Ishikawa (cell line): ENCODE measurements at regions not wholly inside any gene's neighbourhood (a gene's known extent, or its start where the extent isn't known, plus 50 kb on each side); places are given as distances from the start of the nearest gene placed in this dataset.

Source experiments
- CEBPB ChIP-seq: IDR thresholded peaks from 2 replicates; pipeline ENCODE4 v1.6.1; 2012
- EGR1 ChIP-seq: IDR thresholded peaks from 2 replicates; pipeline ENCODE4 v1.6.1; 2012
- MAX ChIP-seq: IDR thresholded peaks from 2 replicates; pipeline ENCODE4 v1.6.1; 2012
- TAF1 ChIP-seq: IDR thresholded peaks from 2 replicates; pipeline ENCODE4 v1.6.1; 2012; ENCODE audit warnings: low read depth, mild to moderate bottlenecking
- TF ChIP-seq, protein P1 (sequence below): IDR thresholded peaks from 2 replicates; pipeline ENCODE4 v1.6.1; 2012; ENCODE audit warnings: low read depth, mild to moderate bottlenecking

DNA sequence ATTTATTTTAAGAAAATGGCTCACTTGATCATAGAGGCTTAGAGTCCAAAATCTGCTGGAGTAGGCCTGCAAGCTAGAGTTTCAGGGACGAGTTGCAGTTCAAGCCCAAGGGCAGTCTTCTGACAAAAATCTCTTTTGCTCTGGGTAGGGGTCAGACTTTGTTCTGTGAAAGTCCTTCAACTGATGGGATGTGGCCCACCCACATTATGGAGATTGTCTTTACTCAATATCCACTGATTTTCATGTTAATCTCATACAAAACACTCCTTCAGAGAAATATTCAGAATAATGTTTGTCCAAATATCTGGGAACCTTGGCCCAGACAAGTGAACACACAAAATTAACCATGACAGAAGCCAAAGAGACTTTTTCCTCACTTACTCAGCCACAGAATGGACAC, 98.6 kb upstream of the RSPO3 start:
- TF ChIP-seq MAX (no peak), CEBPB (no peak), EGR1 (no peak), TAF1 (no peak)
- TF ChIP-seq, protein P1, sequence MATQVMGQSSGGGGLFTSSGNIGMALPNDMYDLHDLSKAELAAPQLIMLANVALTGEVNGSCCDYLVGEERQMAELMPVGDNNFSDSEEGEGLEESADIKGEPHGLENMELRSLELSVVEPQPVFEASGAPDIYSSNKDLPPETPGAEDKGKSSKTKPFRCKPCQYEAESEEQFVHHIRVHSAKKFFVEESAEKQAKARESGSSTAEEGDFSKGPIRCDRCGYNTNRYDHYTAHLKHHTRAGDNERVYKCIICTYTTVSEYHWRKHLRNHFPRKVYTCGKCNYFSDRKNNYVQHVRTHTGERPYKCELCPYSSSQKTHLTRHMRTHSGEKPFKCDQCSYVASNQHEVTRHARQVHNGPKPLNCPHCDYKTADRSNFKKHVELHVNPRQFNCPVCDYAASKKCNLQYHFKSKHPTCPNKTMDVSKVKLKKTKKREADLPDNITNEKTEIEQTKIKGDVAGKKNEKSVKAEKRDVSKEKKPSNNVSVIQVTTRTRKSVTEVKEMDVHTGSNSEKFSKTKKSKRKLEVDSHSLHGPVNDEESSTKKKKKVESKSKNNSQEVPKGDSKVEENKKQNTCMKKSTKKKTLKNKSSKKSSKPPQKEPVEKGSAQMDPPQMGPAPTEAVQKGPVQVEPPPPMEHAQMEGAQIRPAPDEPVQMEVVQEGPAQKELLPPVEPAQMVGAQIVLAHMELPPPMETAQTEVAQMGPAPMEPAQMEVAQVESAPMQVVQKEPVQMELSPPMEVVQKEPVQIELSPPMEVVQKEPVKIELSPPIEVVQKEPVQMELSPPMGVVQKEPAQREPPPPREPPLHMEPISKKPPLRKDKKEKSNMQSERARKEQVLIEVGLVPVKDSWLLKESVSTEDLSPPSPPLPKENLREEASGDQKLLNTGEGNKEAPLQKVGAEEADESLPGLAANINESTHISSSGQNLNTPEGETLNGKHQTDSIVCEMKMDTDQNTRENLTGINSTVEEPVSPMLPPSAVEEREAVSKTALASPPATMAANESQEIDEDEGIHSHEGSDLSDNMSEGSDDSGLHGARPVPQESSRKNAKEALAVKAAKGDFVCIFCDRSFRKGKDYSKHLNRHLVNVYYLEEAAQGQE: no peak
